Activated CD4-positive, alpha-beta T cell treated with anti-CD3 and anti-CD28 coated beads, Interleukin-2, amount 50 U/mL, for 16 hours (primary cell): ENCODE measurements at regions not wholly inside any gene's neighbourhood (a gene's known extent, or its start where the extent isn't known, plus 50 kb on each side); places are given as distances from the start of the nearest gene placed in this dataset.
"Not testable (repeated sequence)": the region's sequence is repeated elsewhere in the genome, so short reads cannot be mapped to it uniquely, and the experiment has no call there.

ENCODE experiments used
- DNase-seq: peaks from one replicate; pipeline ENCODE4 v3.0.0-alpha.2; 2020

- no peak for DNase-seq
Observed at GRCh38 chr2:83487451-83487850, 971.6 kb downstream of the SUCLG1 start.

- DNase-seq: no peak
Observed at GRCh38 chr2:83481436-83481835, 977.6 kb downstream of the SUCLG1 start.

GRCh38 chr2:83478037-83478436, 981.0 kb downstream of the SUCLG1 start:
- DNase-seq: no peak

- no peak for DNase-seq
Observed at GRCh38 chr2:83475371-83475770, 983.7 kb downstream of the SUCLG1 start.

DNA sequence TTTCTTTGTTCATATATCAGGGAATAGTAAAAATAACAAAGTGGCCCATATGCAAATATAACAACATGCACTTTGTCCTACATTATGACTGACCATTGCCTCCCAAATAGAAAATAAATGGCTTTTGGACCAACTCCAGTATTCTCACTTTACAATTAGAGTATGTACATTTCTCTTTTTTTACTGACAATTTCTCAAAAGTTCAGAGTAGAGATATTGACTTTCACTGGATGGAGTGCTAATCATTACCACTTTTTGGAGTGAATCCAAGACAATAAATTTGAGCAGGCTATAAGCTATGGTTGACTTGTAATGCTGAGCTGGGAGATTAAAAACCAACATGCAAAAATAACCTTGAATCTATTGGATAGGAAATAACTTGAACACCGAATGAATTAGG, 987.4 kb downstream of the SUCLG1 start:
- DNase-seq: no peak

GRCh38 chr2:83470928-83471327, 988.2 kb downstream of the SUCLG1 start:
- DNase-seq: no peak

GRCh38 chr2:83464444-83464843, 994.6 kb downstream of the SUCLG1 start:
- no peak for DNase-seq

- no peak for DNase-seq
Observed at GRCh38 chr2:83462881-83463280, 996.2 kb downstream of the SUCLG1 start.

- DNase-seq: no peak
Observed at GRCh38 chr2:83461135-83461534, 997.9 kb downstream of the SUCLG1 start.

DNA sequence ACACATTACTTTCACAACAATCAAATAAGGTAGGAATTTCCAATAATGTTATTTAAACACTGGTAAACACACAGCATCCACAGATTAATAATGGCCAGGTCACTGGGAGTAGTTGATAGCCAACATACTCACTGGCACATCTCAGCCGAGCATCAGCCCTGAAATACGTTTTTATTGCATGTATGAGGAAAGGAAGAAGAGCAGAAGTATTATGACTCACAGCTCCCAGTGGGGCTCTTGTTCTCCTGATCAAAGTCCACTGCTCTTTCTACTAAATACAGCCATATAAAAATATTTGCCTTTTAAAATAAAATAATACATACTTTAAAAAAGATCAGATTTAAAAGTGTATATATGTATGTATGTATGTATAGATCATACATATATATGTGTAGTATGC, 999.6 kb downstream of the SUCLG1 start:
- no peak for DNase-seq

GRCh38 chr2:83435989-83436388, 1023.1 kb downstream of the SUCLG1 start:
- no peak for DNase-seq

DNA sequence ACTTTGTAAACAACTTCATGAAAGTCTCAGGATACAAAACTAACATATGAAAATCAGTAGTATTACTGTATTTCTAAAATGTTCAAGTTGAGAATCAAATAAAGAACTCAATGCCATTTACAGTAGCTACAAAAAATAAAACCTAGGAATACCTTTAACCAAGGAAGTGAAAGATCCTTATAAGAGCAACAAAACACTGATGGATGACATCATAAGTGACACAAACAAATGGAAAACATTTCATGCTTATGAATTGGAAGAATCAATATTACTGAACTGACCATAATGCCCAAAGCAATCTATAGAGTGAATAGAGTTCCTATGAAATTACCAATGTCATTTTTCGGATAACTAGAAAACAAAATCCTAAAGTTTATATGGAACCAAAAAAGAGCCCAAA, 1038.1 kb downstream of the SUCLG1 start:
- DNase-seq: no peak

DNA sequence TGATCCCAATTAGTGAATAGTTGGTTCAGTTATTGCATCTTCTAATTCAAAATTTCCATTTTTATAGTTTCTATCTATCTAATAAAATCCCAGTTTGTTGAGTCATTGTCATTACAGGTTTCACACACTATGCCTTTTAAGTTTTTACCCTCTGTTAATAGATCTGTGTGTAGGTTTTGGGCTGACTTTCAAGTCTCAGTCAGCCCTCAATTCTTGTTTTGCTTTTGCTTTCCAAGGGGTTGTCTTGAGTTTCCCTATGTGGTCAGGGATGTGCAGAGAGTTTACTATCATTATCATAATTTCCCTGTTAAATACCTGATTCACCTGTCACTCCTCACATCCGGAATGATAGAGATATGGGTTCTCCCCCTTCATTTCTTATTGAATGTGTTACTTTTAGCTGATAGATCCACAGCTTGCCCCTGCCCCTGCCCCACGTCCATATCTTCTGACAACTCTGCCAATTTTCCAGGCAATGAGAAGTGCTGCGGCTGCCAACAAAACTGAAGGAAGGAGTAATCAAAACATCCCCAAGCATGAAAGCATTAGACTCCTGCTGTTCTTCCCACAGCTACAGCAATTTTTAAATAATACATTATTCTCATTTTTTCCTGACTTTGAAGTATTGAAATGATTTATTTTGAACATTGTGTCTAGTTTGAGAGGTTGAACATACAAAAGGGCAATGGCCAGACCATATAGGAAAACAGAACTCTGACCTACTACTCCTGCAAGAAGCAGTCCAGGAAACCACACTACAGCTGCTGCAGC, 1064.8 kb downstream of the SUCLG1 start:
- no peak for DNase-seq

- DNase-seq: no peak
Observed at GRCh38 chr2:83388804-83389203, 1070.3 kb downstream of the SUCLG1 start.

DNA sequence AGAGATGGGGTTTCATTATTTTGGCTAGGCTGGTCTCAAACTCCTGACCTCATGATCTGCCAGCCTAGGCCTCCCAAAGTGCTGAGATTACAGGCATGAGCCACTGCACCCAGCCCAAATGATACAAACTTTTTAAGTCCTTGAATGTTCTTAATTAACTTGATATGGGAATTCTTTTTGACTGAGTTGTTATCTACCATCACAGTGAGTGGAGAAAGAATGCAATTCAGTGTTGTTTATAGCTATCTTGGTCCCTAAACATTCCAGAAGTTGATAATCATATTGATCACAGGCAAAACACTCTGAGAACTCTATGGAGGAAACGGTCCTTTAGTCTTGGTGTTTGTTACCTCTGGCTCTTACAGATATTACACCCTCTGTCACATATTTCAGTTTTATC, 1072.5 kb downstream of the SUCLG1 start:
- no peak for DNase-seq

DNA sequence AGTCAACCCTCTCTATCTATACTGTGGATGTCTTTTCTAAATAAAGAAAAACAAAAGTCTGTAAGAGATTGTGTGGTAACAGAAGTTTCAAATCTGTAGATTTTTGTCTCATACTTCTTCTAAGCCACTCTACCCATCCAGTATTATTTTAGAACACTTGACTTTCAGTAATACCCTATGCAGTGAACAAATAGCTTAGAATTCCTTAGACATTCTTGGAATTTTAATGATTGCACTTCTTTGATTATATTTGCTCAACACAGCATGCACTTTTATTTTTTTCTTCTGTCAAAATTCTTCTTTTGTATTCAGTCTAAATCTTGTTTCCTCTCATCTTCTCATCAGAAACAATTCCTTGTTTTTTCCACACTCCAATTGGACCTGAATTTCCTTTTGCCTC, 1080.2 kb downstream of the SUCLG1 start:
- DNase-seq: no peak

DNA sequence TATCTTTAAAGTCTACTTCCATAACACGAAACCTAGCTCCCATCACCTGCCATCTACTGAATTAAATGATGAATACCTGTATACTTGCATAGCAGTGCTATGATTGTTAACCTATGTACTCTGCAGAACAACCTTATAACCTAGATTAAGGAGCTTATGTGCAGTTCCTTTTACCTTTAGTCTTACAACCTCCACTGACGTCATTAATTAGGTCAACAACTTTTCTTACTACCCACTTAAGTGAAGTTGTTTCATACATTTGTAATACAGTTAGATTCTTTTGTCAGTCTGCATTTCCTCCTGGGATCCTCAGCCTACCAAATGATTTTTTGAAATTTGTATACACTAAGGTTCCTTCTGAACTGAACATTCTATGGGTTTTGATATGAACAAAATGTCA, 1082.3 kb downstream of the SUCLG1 start:
- DNase-seq: no peak

DNA sequence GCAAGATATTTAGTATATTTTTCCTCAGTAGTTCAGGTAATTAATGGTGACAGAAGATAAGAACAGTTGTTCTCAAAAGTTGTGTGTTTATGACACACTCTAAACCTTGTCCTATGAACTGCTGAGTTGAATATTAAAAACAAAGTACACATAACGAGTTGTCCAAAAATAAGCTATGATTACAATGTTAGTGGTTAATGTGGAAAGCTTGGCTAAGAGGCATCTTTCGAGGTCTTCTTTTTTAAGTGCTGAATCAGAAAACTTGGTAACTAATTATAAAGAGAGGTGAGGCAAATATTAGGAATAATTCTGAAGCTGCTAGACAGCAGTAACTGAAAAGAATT, 1088.7 kb downstream of the SUCLG1 start:
- no peak for DNase-seq

GRCh38 chr2:83369601-83370418, 1089.3 kb downstream of the SUCLG1 start:
- DNase-seq: no peak

- DNase-seq: no peak
Observed at GRCh38 chr2:83368916-83369315, 1090.2 kb downstream of the SUCLG1 start.

GRCh38 chr2:83368461-83368860, 1090.6 kb downstream of the SUCLG1 start:
- DNase-seq: no peak

DNA sequence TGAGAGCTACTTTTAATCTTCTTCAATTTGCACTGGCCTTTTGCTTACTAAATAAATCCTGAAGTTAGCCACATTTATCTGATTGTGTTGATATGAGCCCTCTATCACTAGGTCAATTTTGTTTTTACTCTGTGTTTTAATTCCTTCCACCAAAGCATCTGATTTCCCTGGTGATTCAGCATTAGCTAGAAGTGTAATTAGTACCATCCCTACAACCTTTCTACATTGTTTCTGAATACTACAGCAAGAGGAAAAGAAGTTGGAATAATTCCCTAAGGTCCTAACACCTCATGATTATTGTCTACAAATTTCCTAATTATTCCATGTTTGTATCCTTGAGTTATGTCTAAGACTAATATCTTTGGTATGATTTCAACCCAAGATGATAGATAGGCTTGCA, 1093.6 kb downstream of the SUCLG1 start:
- no peak for DNase-seq

DNA sequence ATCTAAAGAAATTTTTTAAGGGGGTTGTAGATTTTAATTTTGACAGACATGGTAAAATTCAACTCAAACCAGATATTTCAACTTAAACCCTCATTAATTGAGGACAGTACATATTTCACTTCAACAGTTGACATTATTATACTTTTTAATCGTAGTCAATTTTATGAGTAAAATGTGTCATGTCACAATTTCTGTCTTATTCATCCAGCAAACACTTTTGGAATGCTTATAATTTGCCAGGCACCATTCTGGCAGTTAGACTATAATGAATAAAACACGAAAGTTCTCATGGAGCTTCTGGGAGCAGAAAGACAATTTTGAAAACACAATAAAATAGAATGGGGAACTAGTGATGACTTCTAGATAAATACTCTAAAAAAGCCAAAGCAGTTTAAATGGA, 1094.8 kb downstream of the SUCLG1 start:
- no peak for DNase-seq

DNA sequence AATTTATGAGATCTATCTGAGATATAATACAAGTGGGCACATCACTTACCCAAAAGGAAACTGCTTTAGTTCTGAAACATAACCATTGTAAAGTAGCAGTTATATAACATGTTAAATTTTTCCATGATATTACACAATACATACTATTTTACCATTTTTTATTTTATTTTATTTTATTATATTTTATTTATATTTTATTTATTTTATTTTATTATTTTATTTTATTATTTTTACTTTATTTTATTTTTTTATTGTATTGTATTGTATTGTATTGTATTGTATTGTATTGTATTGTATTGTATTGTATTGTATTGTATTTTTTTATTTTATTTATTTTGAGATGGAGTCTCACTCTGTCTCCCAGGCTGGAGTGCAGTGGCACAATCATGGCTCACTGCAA, 1095.9 kb downstream of the SUCLG1 start:
- not testable (repeated sequence) for DNase-seq

DNA sequence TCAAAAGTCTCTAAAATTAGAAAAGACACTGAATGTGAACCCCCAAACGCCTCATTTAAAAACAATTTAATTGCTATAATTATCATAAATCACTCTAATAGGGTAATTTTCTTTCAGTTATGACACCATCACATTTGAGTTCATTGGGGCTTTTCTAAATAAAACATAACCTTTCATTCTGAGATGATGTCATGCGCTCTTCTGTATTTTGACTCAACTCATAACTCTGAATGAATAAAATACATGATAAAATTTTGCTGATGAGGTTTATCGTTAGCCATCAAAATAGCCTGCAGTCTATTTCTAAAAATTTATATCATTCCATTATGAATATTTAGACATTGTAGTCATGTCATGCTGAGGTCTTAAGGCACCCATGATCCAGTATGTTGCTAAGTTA, 1099.7 kb downstream of the SUCLG1 start:
- DNase-seq: no peak
